ENCODE measurements at regions not wholly inside any gene's neighbourhood (a gene's known extent, or its start where the extent isn't known, plus 50 kb on each side); places are given as distances from the start of the nearest gene placed in this dataset.

DNA sequence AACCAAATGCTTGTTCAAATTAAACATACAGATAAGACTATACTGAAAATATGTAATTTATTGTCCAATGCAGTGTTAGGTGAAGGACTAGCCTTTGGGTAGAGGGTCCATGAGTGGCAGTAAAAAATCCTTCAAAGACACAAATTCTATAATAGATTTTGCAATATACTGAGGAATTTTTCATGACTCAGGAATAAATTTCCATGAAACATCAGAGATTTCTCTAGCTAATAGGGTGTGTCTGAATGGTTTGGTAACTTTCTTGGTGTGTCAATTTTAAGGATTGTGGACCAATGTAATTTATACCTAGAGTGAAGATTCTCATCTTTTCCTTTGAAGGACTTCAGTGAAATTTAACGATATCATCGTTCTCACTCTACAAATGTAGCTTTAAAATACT, 546.7 kb downstream of the SLITRK5 start:
- ChIA-PET RAD21 (ENCODE audit: low non-redundant PET in 1 of 2, low total read pairs in 2 of 2, uncharacterized antibody in 2 of 2, unreplicated experiment in 2 of 2) (no interaction called here), CTCF (no interaction called here), POLR2A (no interaction called here)
- intact Hi-C loops (cut with micrococcal nuclease) = no loop called here
- Histone ChIP-seq H3K4me3 (replicated peaks in 1 of 2; ENCODE audit: low read depth in 1 of 2, low read length in 2 of 2) (no peak overlapping the region), H3K4me1 (ENCODE audit: control insufficient read depth in 1 of 2, insufficient read depth in 2 of 2, low read length in 2 of 2) (no peaks in the 10 kb centered on the region), H3K79me2 (ENCODE audit: insufficient read depth, low read length) (no peaks in the 10 kb centered on the region), H4K20me1 (ENCODE audit: insufficient read depth) (no peaks in the 10 kb centered on the region), H3K27me3 (ENCODE audit: insufficient read depth, low read length) (no peaks in the 10 kb centered on the region), H3K36me3 (ENCODE audit: control insufficient read depth in 1 of 2, insufficient read depth in 2 of 2, low read length in 2 of 2) (no peaks in the 10 kb centered on the region), H3K9me2 (ENCODE audit: insufficient read depth) (no peaks in the 10 kb centered on the region), H3K27ac (ENCODE audit: low read depth, low read length) (no peak overlapping the region), H2AFZ (ENCODE audit: low read depth, low read length, poor library complexity, severe bottlenecking) (no peak overlapping the region), H3K9ac (ENCODE audit: low read length) (no peak overlapping the region), H3K4me2 (ENCODE audit: low read length) (no peak overlapping the region), H3K9me3 (ENCODE audit: control insufficient read depth in 1 of 2, insufficient read depth in 1 of 2, low read depth in 1 of 2, low read length in 2 of 2) (peaks cover 0 to 2% of the 10 kb centered on the region in 2 experiments; a peak in 1 of 4 replicates)
- no peak for DNase-seq (ENCODE audit: low read depth, low spot score)
- ATAC-seq = no peak
- no peak for TF ChIP-seq POLR2A (IDR thresholded peaks at IDR 0.05; ENCODE audit: borderline replicate concordance, extremely low read depth, insufficient read depth, insufficient read length)
- TF ChIP-seq, protein P1, sequence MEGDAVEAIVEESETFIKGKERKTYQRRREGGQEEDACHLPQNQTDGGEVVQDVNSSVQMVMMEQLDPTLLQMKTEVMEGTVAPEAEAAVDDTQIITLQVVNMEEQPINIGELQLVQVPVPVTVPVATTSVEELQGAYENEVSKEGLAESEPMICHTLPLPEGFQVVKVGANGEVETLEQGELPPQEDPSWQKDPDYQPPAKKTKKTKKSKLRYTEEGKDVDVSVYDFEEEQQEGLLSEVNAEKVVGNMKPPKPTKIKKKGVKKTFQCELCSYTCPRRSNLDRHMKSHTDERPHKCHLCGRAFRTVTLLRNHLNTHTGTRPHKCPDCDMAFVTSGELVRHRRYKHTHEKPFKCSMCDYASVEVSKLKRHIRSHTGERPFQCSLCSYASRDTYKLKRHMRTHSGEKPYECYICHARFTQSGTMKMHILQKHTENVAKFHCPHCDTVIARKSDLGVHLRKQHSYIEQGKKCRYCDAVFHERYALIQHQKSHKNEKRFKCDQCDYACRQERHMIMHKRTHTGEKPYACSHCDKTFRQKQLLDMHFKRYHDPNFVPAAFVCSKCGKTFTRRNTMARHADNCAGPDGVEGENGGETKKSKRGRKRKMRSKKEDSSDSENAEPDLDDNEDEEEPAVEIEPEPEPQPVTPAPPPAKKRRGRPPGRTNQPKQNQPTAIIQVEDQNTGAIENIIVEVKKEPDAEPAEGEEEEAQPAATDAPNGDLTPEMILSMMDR (IDR thresholded peaks at IDR 0.05 in 2 of 3, conservative IDR thresholded peaks at IDR 0.05 in 1 of 3; ENCODE audit: borderline replicate concordance in 1 of 3, insufficient read depth in 1 of 3, low read depth in 2 of 3, low read length in 2 of 3) = no peak
- no peak for TF ChIP-seq EZH2 (IDR thresholded peaks at IDR 0.05)
- TF ChIP-seq ZFX (IDR thresholded peaks at IDR 0.05) = no peak
- TF ChIP-seq RAD21 (IDR thresholded peaks at IDR 0.05; ENCODE audit: low read depth) = no peak
- TF ChIP-seq CEBPB (IDR thresholded peaks at IDR 0.05; ENCODE audit: low read depth) = no peak
- TF ChIP-seq YY1 (IDR thresholded peaks at IDR 0.05; ENCODE audit: extremely low read depth, insufficient replicate concordance, low read depth, low read length) = no peak
- no peak for TF ChIP-seq REST (IDR thresholded peaks at IDR 0.05; ENCODE audit: low read depth)
- no peak for TF ChIP-seq ZNF274 (IDR thresholded peaks at IDR 0.05; ENCODE audit: low read depth, low read length)
- TF ChIP-seq SIN3A (IDR thresholded peaks at IDR 0.05; ENCODE audit: low read depth) = no peak
- TF ChIP-seq ELF1 (IDR thresholded peaks at IDR 0.05; ENCODE audit: borderline replicate concordance, low read depth) = no peak
- no peak for TF ChIP-seq TCF7L2 (IDR thresholded peaks at IDR 0.05; ENCODE audit: borderline replicate concordance, extremely low read depth, insufficient read depth, insufficient read length)
- TF ChIP-seq EGR1 (IDR thresholded peaks at IDR 0.05; ENCODE audit: low read depth) = no peak
- TF ChIP-seq SRF (IDR thresholded peaks at IDR 0.05; ENCODE audit: low read depth) = no peak
- TF ChIP-seq, protein P2, sequence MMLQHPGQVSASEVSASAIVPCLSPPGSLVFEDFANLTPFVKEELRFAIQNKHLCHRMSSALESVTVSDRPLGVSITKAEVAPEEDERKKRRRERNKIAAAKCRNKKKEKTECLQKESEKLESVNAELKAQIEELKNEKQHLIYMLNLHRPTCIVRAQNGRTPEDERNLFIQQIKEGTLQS (IDR thresholded peaks at IDR 0.05) = no peak
- no peak for TF ChIP-seq CBX3 (IDR thresholded peaks at IDR 0.05; ENCODE audit: low read depth)
- TF ChIP-seq SP1 (IDR thresholded peaks at IDR 0.05; ENCODE audit: low read depth) = no peak
- TF ChIP-seq JUND (IDR thresholded peaks at IDR 0.05) = no peak
- TF ChIP-seq ZBTB33 (IDR thresholded peaks at IDR 0.05; ENCODE audit: extremely low read depth, insufficient replicate concordance, low read length) = no peak
- no TSS peak for BruUV-seq (replicated peaks)

Measured in HCT116 (cell line).